NCI-H446 treated with DMSO at 0.1 percent for 48 hours (cell line): ENCODE measurements at regions not wholly inside any gene's neighbourhood (a gene's known extent, or its start where the extent isn't known, plus 50 kb on each side); places are given as distances from the start of the nearest gene placed in this dataset.

Experiments
- DNase-seq: peaks from one replicate; lab custom pipeline; 2025; lab: John Stamatoyannopoulos, UW

- DNase-seq: no peak
These were observed 109.7 kb downstream of the LSM3 start for GRCh38 chr3:14288177-14288788.

- no peak for DNase-seq
These were observed 110.3 kb downstream of the LSM3 start for GRCh38 chr3:14288833-14289451.

GRCh38 chr3:14289590-14290461, 111.2 kb downstream of the LSM3 start:
- DNase-seq: no peak

GRCh38 chr3:14290631-14291385, 111.6 kb upstream of the SLC6A6 start:
- no peak for DNase-seq

- no peak for DNase-seq
These were observed 107.4 kb upstream of the SLC6A6 start for GRCh38 chr3:14295037-14295436.

GRCh38 chr3:14295801-14296200, 106.6 kb upstream of the SLC6A6 start:
- DNase-seq: no peak

- no peak for DNase-seq
These were observed 105.1 kb upstream of the SLC6A6 start for GRCh38 chr3:14297305-14297704.

GRCh38 chr3:14297784-14298236, 104.6 kb upstream of the SLC6A6 start:
- DNase-seq: no peak

GRCh38 chr3:14298442-14298841, 104.0 kb upstream of the SLC6A6 start:
- DNase-seq: no peak

GRCh38 chr3:14298991-14299555, 103.3 kb upstream of the SLC6A6 start:
- DNase-seq: no peak

- no peak for DNase-seq
These were observed 102.6 kb upstream of the SLC6A6 start for GRCh38 chr3:14299767-14300166.

GRCh38 chr3:14300721-14301399, 101.5 kb upstream of the SLC6A6 start:
- DNase-seq: no peak

- DNase-seq: no peak
These were observed 100.8 kb upstream of the SLC6A6 start for GRCh38 chr3:14301558-14301957.

- DNase-seq: no peak
These were observed 98.9 kb upstream of the SLC6A6 start for GRCh38 chr3:14303336-14304100.

GRCh38 chr3:14304101-14305045, 98.0 kb upstream of the SLC6A6 start:
- no peak for DNase-seq

- DNase-seq: no peak
These were observed 97.1 kb upstream of the SLC6A6 start for GRCh38 chr3:14305324-14305723.

GRCh38 chr3:14306142-14306541, 96.3 kb upstream of the SLC6A6 start:
- no peak for DNase-seq

GRCh38 chr3:14307656-14308302, 94.6 kb upstream of the SLC6A6 start:
- DNase-seq: no peak

GRCh38 chr3:14311729-14312128, 90.7 kb upstream of the SLC6A6 start:
- DNase-seq: no peak
